NT2/D1 (cell line): ENCODE measurements at regions not wholly inside any gene's neighbourhood (a gene's known extent, or its start where the extent isn't known, plus 50 kb on each side); places are given as distances from the start of the nearest gene placed in this dataset.

Experiments used
- YY1 ChIP-seq: IDR thresholded peaks from 2 replicates; pipeline ENCODE4 v1.6.1; 2011; ENCODE audit not compliant: insufficient read length, insufficient read depth
- ZNF274 ChIP-seq: IDR thresholded peaks from 2 replicates; pipeline ENCODE4 v1.6.1; 2011; ENCODE audit warnings: mild to moderate bottlenecking, low read depth, low read length

DNA sequence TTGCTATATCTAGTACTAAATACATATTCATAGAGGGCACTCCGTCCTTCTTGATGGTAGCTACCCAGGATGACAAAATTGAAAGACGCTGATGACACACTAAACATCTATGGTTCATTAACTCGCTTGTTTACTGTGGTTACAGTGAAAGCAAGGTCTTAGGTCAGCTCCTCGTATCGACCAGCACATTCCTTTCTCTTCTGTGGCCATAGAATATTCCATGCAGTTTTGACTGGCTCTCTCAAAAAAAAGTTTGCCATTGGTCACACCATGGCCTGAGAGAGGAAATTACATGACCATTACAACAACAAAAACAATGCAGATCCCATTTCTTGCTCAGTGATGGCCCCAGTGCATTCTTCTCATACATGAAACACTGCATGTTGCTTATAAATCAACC, 411.4 kb upstream of the SOX5 start:
- TF ChIP-seq ZNF274 (no peak), YY1 (no peak)
